SK-N-SH (cell line): ENCODE measurements at regions not wholly inside any gene's neighbourhood (a gene's known extent, or its start where the extent isn't known, plus 50 kb on each side); places are given as distances from the start of the nearest gene placed in this dataset.

ENCODE experiments used
- CTCF ChIP-seq: fragments of 200-600 bp; sonication (generic); IDR thresholded peaks from 2 replicates; pipeline ENCODE4 v1.6.1; 2017; ENCODE audit warnings: antibody characterized with exemption, mild to moderate bottlenecking, moderate library complexity
- ELF1 ChIP-seq: IDR thresholded peaks from 2 replicates; pipeline ENCODE4 v1.4.0; 2012
- EP300 ChIP-seq, 2 experiments: IDR thresholded peaks; 2 replicates each; pipeline versions ENCODE4 v1.4.0 to v1.6.1; 2012; ENCODE audit warnings: borderline replicate concordance in 1 of 2, low read depth in 1 of 2, low read length in 1 of 2
- GATA2 ChIP-seq: sonication (generic); formaldehyde crosslinking; IDR thresholded peaks from 2 replicates; pipeline ENCODE4 v1.5.0; 2020; ENCODE audit warnings: mild to moderate bottlenecking, missing genetic modification reagents
- POLR2AphosphoS5 ChIP-seq: IDR thresholded peaks from 2 replicates; pipeline ENCODE4 v1.6.1; 2012; ENCODE audit warnings: low read depth, low read length
- RAD21 ChIP-seq: IDR thresholded peaks from 2 replicates; pipeline ENCODE4 v1.6.1; 2012; ENCODE audit warnings: mild to moderate bottlenecking, low read length
- RCOR1 ChIP-seq: fragments of 150-350 bp; IDR thresholded peaks from 2 replicates; pipeline ENCODE4 v1.6.1; 2017; ENCODE audit warnings: antibody characterized with exemption, low read length
- REST ChIP-seq: IDR thresholded peaks from 2 replicates; pipeline ENCODE4 v1.6.1; 2012; ENCODE audit warnings: mild to moderate bottlenecking, low read depth, low read length, moderate library complexity
- RFX5 ChIP-seq: IDR thresholded peaks from 2 replicates; pipeline ENCODE4 v1.6.1; 2012; ENCODE audit warnings: mild to moderate bottlenecking, improper control_type of control experiment, low read length
- SIN3A ChIP-seq: IDR thresholded peaks from 2 replicates; pipeline ENCODE4 v1.6.1; 2012; ENCODE audit warnings: low read depth, mild to moderate bottlenecking, low read length, moderate library complexity, borderline replicate concordance
- TAF1 ChIP-seq: IDR thresholded peaks from 2 replicates; pipeline ENCODE4 v1.6.1; 2012; ENCODE audit warnings: low read depth, mild to moderate bottlenecking, low read length, moderate library complexity, borderline replicate concordance
- TEAD4 ChIP-seq: IDR thresholded peaks from 2 replicates; pipeline ENCODE4 v1.4.0; 2012; ENCODE audit warnings: mild to moderate bottlenecking, borderline replicate concordance; ENCODE audit not compliant: insufficient read depth
- YY1 ChIP-seq: IDR thresholded peaks from 2 replicates; pipeline ENCODE4 v1.4.0; 2012; ENCODE audit warnings: low read depth, mild to moderate bottlenecking
- TF ChIP-seq, protein P1 (sequence below): IDR thresholded peaks from 2 replicates; pipeline ENCODE4 v1.4.0; 2012; ENCODE audit warnings: low read depth, borderline replicate concordance

DNA sequence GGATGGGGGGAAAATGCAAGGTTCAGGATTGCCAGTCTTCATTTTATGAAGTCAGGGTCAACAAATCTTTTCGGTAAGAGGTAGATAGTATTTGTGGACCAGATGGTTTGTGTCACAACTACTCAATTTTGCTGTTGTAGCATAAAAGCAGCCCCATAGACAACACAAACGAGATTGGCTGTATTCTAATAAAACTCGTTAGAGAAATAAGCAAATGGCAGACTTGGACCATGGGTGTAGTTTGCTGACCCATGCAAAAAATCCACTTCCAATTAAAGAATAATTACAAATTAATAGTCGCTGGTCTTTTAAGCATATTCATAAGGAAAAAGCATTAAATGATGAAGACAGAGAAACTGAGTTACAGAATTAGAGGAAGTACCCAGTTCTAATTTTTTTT lies 247.1 kb downstream of the CRPPA start:
- TF ChIP-seq GATA2 (CRISPR knock-in tag): no peak
- no peak for TF ChIP-seq RAD21
- TF ChIP-seq TAF1: no peak
- no peak for TF ChIP-seq EP300 (IDR thresholded peaks at IDR 0.05; ENCODE audit: borderline replicate concordance in 1 of 2, low read depth in 1 of 2, low read length in 1 of 2)
- TF ChIP-seq SIN3A: no peak
- no peak for TF ChIP-seq REST
- no peak for TF ChIP-seq CTCF
- TF ChIP-seq, protein P1, sequence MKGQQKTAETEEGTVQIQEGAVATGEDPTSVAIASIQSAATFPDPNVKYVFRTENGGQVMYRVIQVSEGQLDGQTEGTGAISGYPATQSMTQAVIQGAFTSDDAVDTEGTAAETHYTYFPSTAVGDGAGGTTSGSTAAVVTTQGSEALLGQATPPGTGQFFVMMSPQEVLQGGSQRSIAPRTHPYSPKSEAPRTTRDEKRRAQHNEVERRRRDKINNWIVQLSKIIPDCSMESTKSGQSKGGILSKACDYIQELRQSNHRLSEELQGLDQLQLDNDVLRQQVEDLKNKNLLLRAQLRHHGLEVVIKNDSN: no peak
- no peak for TF ChIP-seq POLR2AphosphoS5
- no peak for TF ChIP-seq RFX5
- no peak for TF ChIP-seq YY1
- TF ChIP-seq RCOR1: no peak
- TF ChIP-seq TEAD4: no peak
- no peak for TF ChIP-seq ELF1
